COLO668 (cell line): ENCODE measurements at regions not wholly inside any gene's neighbourhood (a gene's known extent, or its start where the extent isn't known, plus 50 kb on each side); places are given as distances from the start of the nearest gene placed in this dataset.
"Not testable (repeated sequence)": the region's sequence is repeated elsewhere in the genome, so short reads cannot be mapped to it uniquely, and the experiment has no call there.

Experiments used
- DNase-seq: peaks from one replicate; lab custom pipeline; 2025; ENCODE audit not compliant: unreplicated experiment; lab: John Stamatoyannopoulos, UW

GRCh38 chr12:90619943-90620342 is 335.0 kb downstream of the CCER1 start:
- DNase-seq, result no peak

DNA sequence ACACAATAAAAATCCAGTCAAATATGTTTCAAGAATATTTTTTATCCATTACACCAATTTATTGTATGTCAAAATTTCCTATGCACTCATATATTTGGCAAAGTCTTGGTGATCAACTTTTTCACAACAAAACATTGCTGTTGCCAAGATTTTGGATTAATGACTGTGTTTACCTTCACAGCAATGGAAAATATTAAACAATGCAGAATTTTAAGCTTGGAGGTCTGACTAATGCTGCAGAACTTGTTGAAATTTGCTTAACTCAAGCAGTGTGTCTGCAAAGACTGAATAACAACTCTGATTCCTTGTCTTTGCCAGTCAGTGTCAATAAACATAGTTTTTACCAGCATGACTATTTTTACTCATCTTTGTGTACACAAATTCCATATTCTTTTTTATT is 336.4 kb downstream of the CCER1 start:
- no peak for DNase-seq

DNA sequence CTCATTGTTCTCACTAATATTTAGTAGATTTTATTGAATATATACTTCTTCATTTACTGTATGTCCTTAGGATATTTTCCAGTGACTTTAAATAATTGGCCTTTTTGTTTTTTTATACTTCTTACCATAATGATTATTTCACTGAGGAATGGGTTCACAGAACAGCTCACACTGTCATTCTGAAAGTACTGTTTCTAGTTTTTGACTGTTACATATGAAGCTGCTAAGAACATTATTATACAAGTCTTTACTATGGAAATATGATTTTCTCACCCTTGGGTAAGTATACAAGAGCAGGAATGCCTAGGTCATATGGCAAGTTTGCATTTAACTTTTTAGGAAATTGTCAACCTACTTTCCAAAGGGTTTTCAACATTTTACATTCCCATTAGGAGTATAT is 343.1 kb downstream of the CCER1 start:
- no peak for DNase-seq

DNA sequence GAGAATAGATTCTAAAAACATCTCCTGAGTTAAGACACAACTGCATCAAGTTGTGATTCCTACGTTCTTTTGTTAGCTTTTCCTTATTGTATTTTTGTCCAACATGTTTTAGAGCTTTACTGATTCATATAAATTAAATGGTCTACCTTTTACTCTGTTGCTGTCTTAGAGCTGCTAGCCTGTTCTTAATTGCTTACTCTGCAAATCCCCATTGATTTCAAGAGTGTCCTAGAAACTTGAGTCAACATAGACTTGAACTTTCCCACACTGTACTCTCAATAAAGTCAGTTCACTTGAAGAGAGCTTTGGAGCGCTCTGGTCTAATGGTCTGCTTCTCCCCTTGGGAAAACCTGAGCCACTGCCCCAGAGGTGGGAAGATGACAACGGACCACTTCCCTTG is 343.9 kb downstream of the CCER1 start:
- no peak for DNase-seq

GRCh38 chr12:90593596-90594295 is 361.2 kb downstream of the CCER1 start:
- no peak for DNase-seq

DNA sequence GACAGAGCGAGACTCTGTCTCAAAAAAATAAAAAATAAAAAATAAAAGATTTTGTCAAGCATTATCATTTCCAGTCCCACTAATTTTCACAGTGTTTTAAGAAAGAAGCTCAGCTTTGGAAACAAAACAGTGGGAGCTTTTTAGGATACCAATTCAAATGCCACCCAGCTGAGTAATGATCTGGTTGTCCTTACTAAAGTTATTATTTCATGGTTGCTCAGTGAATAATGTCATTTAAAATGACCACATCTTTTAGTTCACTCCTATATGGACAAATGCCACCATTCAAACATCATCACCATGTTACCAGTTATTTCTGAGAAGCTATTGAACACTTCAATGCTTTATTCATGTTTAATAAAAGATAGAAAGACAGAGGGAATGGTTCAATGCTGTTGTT is 365.0 kb downstream of the CCER1 start:
- no peak for DNase-seq

DNA sequence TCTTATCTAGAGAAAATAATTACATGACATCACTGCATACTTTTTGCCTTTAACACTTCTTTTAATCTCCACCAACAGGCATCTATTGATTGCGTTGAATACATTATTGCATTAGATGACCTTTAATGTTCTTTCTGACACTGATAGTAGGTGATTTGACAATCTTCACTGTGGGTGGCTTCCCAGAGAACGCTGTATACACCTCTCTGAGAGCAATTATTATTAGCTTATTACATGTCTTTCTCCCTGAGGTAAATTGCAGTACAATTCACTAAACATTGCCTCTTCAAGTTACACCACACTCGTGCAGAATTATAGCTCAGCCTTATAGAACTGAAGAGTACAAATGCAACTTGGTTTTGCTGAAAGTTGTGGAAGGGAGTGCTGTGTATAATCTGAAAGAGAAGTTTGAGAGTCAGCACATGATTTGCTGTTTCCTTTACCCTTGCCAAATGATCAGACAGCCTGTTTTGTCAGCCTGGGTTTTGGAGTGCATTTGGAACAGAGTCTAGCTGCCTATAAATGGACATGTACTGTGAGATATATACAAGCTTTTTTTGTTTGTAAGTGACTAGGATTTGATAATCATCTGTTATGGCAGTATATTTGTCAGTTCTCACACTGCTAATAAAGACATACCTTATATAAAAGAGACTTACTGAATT is 369.2 kb downstream of the CCER1 start:
- DNase-seq, result no peak

GRCh38 chr12:90576707-90577106 is 378.3 kb downstream of the CCER1 start:
- DNase-seq, result no peak

DNA sequence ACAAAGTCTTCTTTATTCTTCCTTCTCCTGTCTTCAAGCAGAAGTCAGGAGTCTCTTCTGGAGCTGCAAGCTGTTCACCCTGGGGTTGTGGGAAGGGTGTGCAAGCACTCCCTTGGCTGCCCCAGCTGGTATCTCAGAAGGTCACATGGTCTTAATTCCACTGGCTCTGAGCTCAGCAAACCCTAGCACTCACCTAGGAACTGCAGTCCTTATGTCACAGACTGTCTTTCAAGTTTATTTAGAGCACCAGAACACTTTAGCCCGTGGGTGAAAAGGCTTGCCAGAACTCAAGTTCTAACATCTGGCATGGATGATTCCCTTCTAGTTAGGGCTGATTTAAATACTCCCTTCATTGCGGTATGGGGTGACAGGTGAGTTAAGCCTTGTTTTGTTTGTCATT is 379.0 kb downstream of the CCER1 start:
- no peak for DNase-seq

- DNase-seq, result no peak
Measured at GRCh38 chr12:90574676-90575075, 380.3 kb downstream of the CCER1 start.

DNA sequence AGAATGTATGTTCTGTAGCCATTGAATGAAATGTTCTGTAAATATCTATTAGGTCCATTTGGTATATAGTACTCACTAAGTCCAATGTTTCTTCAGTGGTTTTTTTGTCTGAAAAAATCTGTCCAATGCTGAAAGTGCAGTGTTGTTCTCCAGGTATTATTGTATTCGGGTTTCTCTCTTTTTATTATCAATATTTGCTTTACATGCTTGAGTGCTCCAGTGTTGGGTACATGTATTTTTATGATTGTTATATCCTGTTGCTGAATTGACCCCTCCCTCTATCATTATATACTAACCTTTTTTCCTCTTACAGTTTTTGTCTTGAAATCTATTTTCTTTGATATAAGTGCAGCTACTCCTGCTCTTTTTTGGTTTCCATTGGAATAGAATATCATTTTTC is 382.2 kb downstream of the CCER1 start:
- no peak for DNase-seq

DNA sequence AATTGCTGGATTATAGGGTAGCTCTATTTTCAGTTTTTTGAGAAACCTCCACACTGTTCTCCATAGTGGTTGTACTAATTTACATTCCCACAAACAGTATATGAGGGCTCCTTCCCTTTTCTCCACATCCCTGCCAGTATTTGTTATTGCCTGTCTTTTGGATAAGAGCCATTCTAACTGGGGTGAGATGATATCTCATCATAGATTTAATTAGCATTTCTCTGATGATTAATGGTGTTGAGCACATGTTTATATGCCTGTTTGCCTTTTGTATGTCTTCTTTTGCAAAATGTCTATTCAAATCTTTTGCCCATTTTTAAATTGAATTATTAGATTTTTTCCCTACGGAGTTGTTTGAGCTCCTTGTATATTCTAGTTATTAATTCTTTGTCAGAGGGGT is 385.3 kb downstream of the CCER1 start:
- DNase-seq, result no peak

- no peak for DNase-seq
Measured at GRCh38 chr12:90562671-90563070, 392.3 kb downstream of the CCER1 start.

- DNase-seq, result no peak
Measured at GRCh38 chr12:90548595-90548994, 406.4 kb downstream of the CCER1 start.

DNA sequence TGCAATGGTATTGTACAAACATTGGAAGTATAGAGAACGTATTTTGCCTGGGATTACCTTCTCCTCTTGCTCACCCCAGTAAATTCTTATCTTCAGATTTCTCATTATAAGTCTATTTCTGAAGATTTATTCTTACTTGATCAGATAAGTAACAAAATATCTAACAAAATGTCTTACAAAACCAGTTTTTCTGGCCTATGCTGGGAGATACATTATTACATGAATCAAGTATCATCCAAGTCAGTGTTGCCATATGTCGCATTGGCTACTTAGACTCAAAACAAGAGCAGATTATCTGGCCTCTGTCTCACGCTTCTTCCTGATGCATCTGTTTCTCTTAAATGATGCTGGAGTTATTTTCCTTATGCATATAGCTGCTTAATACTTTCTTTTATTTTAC is 408.5 kb downstream of the CCER1 start:
- no peak for DNase-seq

DNA sequence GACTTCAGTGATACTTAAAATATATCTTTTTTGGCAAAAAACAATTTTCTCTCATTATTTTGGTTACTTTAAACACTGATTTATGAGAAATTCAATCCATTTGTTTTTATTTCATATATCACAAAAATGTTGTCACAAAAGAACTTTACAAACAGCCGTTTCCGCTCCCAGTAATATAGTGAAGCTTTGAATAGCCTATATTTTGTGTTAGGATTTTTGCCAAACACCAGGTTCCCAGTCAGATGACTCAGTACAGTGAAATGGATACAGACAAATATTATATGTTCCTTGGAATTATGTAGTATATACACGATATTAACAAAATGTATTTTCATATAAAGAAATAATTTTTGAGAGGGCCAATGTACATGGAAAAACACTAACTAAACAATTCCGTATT is 411.1 kb downstream of the CCER1 start:
- DNase-seq, result no peak

- DNase-seq, result no peak
Measured at GRCh38 chr12:90543374-90543773, 411.6 kb downstream of the CCER1 start.

GRCh38 chr12:90542852-90543251 is 412.1 kb downstream of the CCER1 start:
- DNase-seq, result not testable (repeated sequence)

GRCh38 chr12:90533828-90534227 is 421.1 kb downstream of the CCER1 start:
- not testable (repeated sequence) for DNase-seq

- DNase-seq, result no peak
Measured at GRCh38 chr12:90520002-90520734, 434.8 kb downstream of the CCER1 start.

GRCh38 chr12:90519285-90519684 is 435.7 kb downstream of the CCER1 start:
- no peak for DNase-seq
